ENCODE measurements at regions not wholly inside any gene's neighbourhood (a gene's known extent, or its start where the extent isn't known, plus 50 kb on each side); places are given as distances from the start of the nearest gene placed in this dataset.

DNA sequence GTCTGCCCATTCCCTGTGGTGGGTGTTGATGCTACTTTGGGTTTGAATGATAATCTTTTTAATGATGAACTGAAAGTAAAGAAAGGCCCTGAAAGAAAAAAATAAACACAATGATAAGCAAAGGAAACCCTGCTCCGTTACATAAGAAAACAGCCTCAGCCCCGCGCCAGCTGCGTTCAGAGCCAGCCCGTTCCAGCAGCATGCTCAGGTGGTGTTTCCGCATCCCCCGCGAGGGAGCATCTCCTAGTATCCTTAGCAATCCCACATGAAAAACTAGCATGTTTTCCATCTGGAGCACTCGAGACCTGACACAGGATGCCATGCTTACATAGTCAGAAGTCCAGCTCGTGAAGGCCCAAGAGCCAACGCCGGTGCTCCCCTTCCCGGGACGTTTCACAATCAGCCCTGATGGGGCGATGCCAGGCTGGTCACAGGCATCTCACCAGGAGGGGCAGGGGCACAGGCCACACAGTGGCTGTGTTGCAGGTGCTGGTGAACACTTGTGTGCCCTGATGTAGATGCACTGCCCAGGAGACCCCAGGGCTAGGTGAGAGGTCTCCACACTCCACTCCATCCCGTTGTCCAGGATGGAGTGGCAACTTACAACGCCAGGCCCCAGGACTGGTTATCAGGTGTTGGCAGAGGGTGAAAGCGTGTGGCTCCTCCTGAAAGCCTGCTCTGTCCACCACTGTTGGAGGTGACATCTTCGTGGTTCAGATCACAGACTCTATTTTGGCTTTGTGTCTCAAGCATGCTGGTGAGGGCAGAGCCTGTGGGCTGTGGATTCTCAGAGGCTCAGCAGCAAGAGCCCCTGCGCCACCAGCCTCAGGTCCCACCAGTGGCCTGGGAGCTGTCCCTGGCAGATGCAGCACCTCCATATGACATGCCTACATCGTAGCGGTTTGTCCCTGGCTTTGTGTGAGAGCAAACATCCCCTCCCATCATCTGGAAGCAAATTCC, 246.8 kb upstream of the IRX1 start:
- TF ChIP-seq, protein P1, sequence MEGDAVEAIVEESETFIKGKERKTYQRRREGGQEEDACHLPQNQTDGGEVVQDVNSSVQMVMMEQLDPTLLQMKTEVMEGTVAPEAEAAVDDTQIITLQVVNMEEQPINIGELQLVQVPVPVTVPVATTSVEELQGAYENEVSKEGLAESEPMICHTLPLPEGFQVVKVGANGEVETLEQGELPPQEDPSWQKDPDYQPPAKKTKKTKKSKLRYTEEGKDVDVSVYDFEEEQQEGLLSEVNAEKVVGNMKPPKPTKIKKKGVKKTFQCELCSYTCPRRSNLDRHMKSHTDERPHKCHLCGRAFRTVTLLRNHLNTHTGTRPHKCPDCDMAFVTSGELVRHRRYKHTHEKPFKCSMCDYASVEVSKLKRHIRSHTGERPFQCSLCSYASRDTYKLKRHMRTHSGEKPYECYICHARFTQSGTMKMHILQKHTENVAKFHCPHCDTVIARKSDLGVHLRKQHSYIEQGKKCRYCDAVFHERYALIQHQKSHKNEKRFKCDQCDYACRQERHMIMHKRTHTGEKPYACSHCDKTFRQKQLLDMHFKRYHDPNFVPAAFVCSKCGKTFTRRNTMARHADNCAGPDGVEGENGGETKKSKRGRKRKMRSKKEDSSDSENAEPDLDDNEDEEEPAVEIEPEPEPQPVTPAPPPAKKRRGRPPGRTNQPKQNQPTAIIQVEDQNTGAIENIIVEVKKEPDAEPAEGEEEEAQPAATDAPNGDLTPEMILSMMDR (IDR thresholded peaks at IDR 0.05; ENCODE audit: low read depth, low read length): no peak
- no peak overlapping the region for H3K4me3 ChIP-seq (replicated peaks in 1 of 2; ENCODE audit: low read depth in 2 of 2, low read length in 2 of 2)
- no peak for DNase-seq (ENCODE audit: low read depth in 2 of 2)

DNA sequence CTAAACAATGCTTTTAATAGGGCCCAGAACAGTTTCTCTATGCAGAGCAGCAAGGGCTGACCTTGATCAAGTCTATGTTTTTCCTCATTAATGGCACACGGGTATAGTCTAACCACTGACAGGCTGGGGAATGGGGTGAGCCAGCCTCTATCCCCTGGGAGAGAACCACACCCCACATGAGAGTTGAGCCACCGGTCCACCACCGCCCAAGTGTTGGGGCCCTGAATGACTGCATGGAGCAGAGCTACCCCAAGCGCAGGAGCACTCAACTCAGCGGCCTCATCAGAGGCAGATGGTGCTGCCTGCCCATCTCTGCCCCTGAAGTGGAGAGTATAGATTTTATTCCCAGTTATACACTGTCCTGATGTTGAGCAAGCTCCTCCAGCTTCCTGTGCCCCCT, 247.9 kb upstream of the IRX1 start:
- no peak overlapping the region for H3K4me3 ChIP-seq (replicated peaks in 1 of 2; ENCODE audit: low read depth in 2 of 2, low read length in 2 of 2)
- TF ChIP-seq, protein P1 (IDR thresholded peaks at IDR 0.05; ENCODE audit: low read depth, low read length): no peak
- DNase-seq (ENCODE audit: low read depth in 2 of 2): no peak

DNA sequence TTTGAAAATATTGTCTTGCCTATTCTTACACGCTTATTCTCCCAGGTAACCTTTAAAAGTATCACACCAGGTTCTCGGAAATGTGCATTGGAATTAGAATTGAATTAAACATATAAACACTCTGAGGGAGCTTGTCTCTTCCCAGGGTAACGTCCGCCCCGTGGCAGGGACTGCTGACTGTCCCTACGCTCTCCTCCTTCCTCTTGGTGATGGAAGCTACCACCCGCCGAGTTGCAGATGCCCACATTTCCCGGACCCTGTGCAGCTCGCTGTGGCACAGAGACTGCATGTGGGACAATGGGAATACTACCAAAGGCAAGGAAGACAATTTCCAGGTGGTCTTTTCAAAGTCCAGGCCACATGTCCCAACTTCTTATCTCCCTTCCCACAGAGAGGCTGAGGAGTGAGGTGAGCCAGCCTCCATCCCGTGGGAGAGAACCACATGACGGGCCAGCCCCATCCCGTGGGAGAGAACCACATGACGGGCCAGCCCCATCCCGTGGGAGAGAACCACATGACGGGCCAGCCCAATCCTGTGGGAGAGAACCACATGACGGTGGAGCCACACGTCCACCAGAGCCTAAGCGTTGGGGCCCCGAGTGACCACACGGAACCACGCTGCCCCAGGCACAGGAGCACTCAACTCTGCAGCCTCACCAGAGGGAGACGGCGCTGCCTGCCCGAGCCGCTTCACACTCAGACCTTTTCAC, 249.4 kb upstream of the IRX1 start:
- no peak overlapping the region for H3K4me3 ChIP-seq (replicated peaks in 1 of 2; ENCODE audit: low read depth in 2 of 2, low read length in 2 of 2)
- TF ChIP-seq, protein P1 (IDR thresholded peaks at IDR 0.05; ENCODE audit: low read depth, low read length): no peak
- DNase-seq (ENCODE audit: low read depth in 2 of 2): no peak

DNA sequence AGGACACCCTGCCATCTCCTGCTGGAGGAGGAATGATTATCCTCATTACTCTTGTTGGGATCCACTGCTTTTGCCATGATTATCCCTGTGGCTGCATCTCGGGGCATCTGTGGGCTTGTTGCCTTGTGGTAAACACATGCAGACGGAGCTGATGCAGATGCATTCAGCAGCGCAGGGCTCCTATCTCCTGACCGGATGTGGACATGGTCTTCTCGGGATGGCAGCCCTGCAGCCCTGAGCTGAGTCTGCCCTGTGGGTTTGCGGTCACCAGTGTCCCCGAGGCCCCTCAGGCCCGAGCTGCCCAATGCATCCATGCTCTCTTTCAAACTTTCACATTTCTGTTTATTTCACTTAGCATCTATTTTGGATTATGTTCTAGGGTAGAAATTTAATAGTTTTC, 250.4 kb upstream of the IRX1 start:
- no peak overlapping the region for H3K4me3 ChIP-seq (replicated peaks in 1 of 2; ENCODE audit: low read depth in 2 of 2, low read length in 2 of 2)
- DNase-seq (ENCODE audit: low read depth in 2 of 2): no peak
- TF ChIP-seq, protein P1 (IDR thresholded peaks at IDR 0.05; ENCODE audit: low read depth, low read length): no peak

DNA sequence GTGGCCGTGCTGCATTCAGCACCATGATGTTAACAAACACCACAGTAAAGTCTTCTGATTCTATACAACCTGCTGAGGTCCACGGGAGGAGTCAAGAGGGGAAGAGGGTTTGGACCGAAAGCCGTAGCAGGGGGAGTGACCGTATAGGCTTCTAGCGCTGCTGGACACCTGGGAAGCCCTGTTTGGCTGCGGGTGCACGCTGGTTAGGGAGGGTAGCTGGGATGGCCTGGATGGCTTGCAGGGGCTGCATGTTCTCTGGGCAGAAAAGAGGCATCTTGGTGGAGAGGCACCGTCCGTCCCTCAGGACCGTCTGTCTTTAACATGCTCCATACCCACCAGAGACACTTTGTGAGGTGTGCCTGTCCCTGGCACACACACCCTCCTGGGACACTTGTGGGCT, 251.0 kb upstream of the IRX1 start:
- DNase-seq (ENCODE audit: low read depth in 2 of 2): no peak
- TF ChIP-seq, protein P1 (IDR thresholded peaks at IDR 0.05; ENCODE audit: low read depth, low read length): no peak

DNA sequence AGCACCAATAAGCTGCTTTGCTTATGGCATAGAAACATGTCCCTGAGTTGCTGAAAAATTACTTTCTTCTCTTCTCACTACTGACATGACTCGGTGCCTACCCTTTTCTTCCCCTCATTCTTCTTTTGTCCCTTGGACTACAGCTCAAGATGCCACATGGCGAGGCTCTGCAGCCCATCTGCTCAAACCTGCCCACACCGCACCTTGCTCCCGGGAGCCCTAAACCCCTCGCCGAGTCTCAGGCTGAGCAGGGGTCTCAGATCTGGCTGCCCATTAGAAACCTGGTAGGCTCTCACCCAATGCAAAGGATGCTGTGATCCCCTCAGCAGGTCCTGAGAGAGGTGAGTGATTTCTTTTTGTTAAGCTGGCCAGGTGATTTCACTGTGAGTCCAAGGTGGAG, 251.7 kb upstream of the IRX1 start:
- TF ChIP-seq, protein P1 (IDR thresholded peaks at IDR 0.05; ENCODE audit: low read depth, low read length): no peak
- H3K4me3 ChIP-seq (replicated peaks in 1 of 2; ENCODE audit: low read depth in 2 of 2, low read length in 2 of 2): no peak overlapping the region

More for the DNA sequence above, 251.0 kb upstream of the IRX1 start:
- no peak overlapping the region for H3K4me3 ChIP-seq (replicated peaks in 1 of 2; ENCODE audit: low read depth in 2 of 2, low read length in 2 of 2)

More for the DNA sequence above, 251.7 kb upstream of the IRX1 start:
- no peak for DNase-seq (ENCODE audit: low read depth in 2 of 2)

Measured in cardiac fibroblast (primary cell).